Caco-2 (cell line): ENCODE measurements at regions not wholly inside any gene's neighbourhood (a gene's known extent, or its start where the extent isn't known, plus 50 kb on each side); places are given as distances from the start of the nearest gene placed in this dataset.

Source experiments
- BruUV-seq: library from RNA; stranded (reverse); fragments of 400-500 nt; replicated peaks from 2 replicates; lab custom pipeline; 2021; lab: Mats Ljungman, UMichigan
- CTCF ChIA-PET: fragments of 300-600 bp; sonication (Branson Sonifier 250); formaldehyde crosslinking; loops from one replicate; lab custom pipeline; 2022; ENCODE audit warnings: antibody characterized with exemption; lab: Charles Lee
- POLR2A ChIA-PET: fragments of 300-600 bp; sonication (Branson Sonifier 250); formaldehyde crosslinking; loops from one replicate; lab custom pipeline; 2022; ENCODE audit warnings: antibody characterized with exemption; lab: Charles Lee
- DNase-seq, 2 experiments: peaks; one replicate each; pipeline versions ENCODE4 v3.0.0 to v3.0.0-alpha.2; 2020 to 2022
- H3K27me3 ChIP-seq: replicated peaks from 2 replicates; pipeline ENCODE4 v1.6.0; 2011; ENCODE audit warnings: low read length; ENCODE audit not compliant: control insufficient read depth, insufficient read depth
- H3K36me3 ChIP-seq: 2 replicates; pipeline ENCODE4 v1.5.1; 2011; ENCODE audit warnings: low read length; ENCODE audit not compliant: control insufficient read depth, insufficient read depth
- H3K4me1 ChIP-seq: fragments of 250-450 bp; sonication (Bioruptor Pico); 2 replicates; pipeline ENCODE4 v1.5.1; 2020; ENCODE audit warnings: mild to moderate bottlenecking
- H3K4me3 ChIP-seq: 2 replicates; pipeline ENCODE4 v1.5.1; 2011; ENCODE audit warnings: low read depth, mild to moderate bottlenecking, control low read depth, low read length
- H3K9me3 ChIP-seq: fragments of 250-450 bp; sonication (Bioruptor Pico); 2 replicates; pipeline ENCODE4 v1.5.1; 2020; ENCODE audit warnings: mild to moderate bottlenecking, moderate library complexity
- H3K27ac Mint-ChIP-seq: one replicate; pipeline ENCODE4 v1.8.0; 2022; ENCODE audit warnings: mixed read lengths; ENCODE audit not compliant: unreplicated experiment
- H3K27me3 Mint-ChIP-seq: one replicate; pipeline ENCODE4 v1.8.0; 2022; ENCODE audit warnings: mixed read lengths; ENCODE audit not compliant: insufficient read depth, unreplicated experiment
- H3K36me3 Mint-ChIP-seq: one replicate; pipeline ENCODE4 v1.8.0; 2022; ENCODE audit warnings: mild to moderate bottlenecking, mixed read lengths; ENCODE audit not compliant: insufficient read depth, unreplicated experiment
- H3K4me1 Mint-ChIP-seq: one replicate; pipeline ENCODE4 v1.8.0; 2022; ENCODE audit warnings: low read depth, mixed read lengths; ENCODE audit not compliant: unreplicated experiment
- H3K4me3 Mint-ChIP-seq: one replicate; pipeline ENCODE4 v1.8.0; 2022; ENCODE audit warnings: mild to moderate bottlenecking, moderate library complexity, mixed read lengths; ENCODE audit not compliant: unreplicated experiment
- H3K9me3 Mint-ChIP-seq: one replicate; pipeline ENCODE4 v1.8.0; 2022; ENCODE audit warnings: mixed read lengths; ENCODE audit not compliant: unreplicated experiment
- intact Hi-C: fragments of 100-400 bp; cut with micrococcal nuclease; formaldehyde crosslinking; loops from one replicate; pipeline ENCODE4 v1.10.0; 2022; ENCODE audit not compliant: unreplicated experiment
- TF ChIP-seq, protein P1 (sequence below), 2 experiments: fragments of 200-600 bp in 1 of 2; IDR thresholded peaks; 1 replicate in 1 of 2; 2 replicates in 1 of 2; pipeline versions ENCODE4 v1.5.1 to v1.8.0; 2011 to 2022; ENCODE audit warnings: antibody characterized with exemption in 1 of 2, control low read depth in 1 of 2, inconsistent platforms in 1 of 2, low read depth in 1 of 2, low read length in 1 of 2, mild to moderate bottlenecking in 1 of 2, moderate library complexity in 1 of 2; ENCODE audit not compliant: insufficient read depth in 1 of 2, severe bottlenecking in 1 of 2, unreplicated experiment in 1 of 2

DNA sequence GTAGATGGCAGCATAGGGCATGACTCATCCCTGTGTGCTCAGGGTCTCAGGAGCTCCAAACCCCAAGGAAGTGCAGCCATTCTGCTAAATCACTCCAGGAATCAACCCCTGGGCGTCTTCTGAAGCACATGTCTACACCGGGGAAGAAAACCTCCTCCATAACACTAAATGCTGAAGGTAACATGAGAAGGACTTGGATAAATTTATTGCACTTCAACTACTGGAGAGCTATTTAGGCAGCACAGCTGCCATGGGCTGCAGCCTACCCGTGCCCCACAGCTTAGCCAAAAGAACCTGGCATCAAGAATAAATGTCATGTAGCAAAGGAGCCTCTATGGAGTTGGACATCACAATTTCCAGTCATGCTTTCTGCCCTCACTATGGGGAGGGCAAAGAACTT is 141.7 kb downstream of the GPCPD1 start:
- BruUV-seq = no TSS peak
- ChIA-PET CTCF (no interaction called here), POLR2A (no interaction called here)
- Mint-ChIP-seq H3K36me3 (no peaks in the 10 kb centered on the region), H3K9me3 (no peaks in the 10 kb centered on the region), H3K27ac (no peak overlapping the region), H3K27me3 (peaks cover 7% of the 10 kb centered on the region), H3K4me3 (no peak overlapping the region), H3K4me1 (no peaks in the 10 kb centered on the region)
- TF ChIP-seq, protein P1, sequence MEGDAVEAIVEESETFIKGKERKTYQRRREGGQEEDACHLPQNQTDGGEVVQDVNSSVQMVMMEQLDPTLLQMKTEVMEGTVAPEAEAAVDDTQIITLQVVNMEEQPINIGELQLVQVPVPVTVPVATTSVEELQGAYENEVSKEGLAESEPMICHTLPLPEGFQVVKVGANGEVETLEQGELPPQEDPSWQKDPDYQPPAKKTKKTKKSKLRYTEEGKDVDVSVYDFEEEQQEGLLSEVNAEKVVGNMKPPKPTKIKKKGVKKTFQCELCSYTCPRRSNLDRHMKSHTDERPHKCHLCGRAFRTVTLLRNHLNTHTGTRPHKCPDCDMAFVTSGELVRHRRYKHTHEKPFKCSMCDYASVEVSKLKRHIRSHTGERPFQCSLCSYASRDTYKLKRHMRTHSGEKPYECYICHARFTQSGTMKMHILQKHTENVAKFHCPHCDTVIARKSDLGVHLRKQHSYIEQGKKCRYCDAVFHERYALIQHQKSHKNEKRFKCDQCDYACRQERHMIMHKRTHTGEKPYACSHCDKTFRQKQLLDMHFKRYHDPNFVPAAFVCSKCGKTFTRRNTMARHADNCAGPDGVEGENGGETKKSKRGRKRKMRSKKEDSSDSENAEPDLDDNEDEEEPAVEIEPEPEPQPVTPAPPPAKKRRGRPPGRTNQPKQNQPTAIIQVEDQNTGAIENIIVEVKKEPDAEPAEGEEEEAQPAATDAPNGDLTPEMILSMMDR (IDR thresholded peaks at IDR 0.05; ENCODE audit: insufficient read depth in 1 of 2, low read depth in 1 of 2, low read length in 1 of 2, severe bottlenecking in 1 of 2, unreplicated experiment in 1 of 2) = no peak
- intact Hi-C loops = no loop called here
- Histone ChIP-seq H3K9me3 (no peaks in the 10 kb centered on the region; the same call in 1 of the 2 replicates), H3K4me3 (no peak overlapping the region), H3K36me3 (no peaks in the 10 kb centered on the region), H3K4me1 (no peaks in the 10 kb centered on the region), H3K27me3 (no peaks in the 10 kb centered on the region)
- DNase-seq = no peak

DNA sequence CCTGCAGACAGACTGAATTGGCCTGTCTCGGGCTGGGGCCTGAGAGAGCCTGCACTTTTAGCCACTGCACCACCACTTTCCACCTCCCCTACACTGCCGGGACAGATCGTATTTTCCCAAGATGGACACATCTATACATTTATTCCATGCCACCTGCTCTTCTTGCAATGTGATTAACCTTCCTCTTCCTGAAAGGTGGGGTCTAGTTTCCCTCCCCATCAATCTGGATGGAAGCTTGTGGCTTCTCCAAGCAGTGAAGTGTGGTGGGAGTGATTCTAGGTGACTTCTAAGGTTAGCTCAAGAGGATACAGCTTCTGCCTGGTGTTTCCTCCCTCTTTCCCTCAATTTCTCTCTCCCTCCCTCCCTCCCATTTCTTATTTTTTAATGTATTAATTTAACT is 143.7 kb downstream of the GPCPD1 start:
- H3K9me3 ChIP-seq = no peaks in the 10 kb centered on the region; the same call in 1 of the 2 replicates
- ChIA-PET POLR2A (no interaction called here), CTCF (no interaction called here)
- Mint-ChIP-seq H3K4me3 (no peak overlapping the region), H3K27me3 (peaks cover 8% of the 10 kb centered on the region), H3K4me1 (no peaks in the 10 kb centered on the region), H3K9me3 (no peaks in the 10 kb centered on the region), H3K36me3 (no peaks in the 10 kb centered on the region), H3K27ac (no peak overlapping the region)
- H3K27me3 ChIP-seq = no peaks in the 10 kb centered on the region
- BruUV-seq = no TSS peak
- H3K4me3 ChIP-seq = no peak overlapping the region
- H3K36me3 ChIP-seq = no peaks in the 10 kb centered on the region
- no peaks in the 10 kb centered on the region for H3K4me1 ChIP-seq
- TF ChIP-seq, protein P1 (IDR thresholded peaks at IDR 0.05; ENCODE audit: insufficient read depth in 1 of 2, low read depth in 1 of 2, low read length in 1 of 2, severe bottlenecking in 1 of 2, unreplicated experiment in 1 of 2) = no peak
- intact Hi-C loops = no loop called here
- DNase-seq = no peak

DNA sequence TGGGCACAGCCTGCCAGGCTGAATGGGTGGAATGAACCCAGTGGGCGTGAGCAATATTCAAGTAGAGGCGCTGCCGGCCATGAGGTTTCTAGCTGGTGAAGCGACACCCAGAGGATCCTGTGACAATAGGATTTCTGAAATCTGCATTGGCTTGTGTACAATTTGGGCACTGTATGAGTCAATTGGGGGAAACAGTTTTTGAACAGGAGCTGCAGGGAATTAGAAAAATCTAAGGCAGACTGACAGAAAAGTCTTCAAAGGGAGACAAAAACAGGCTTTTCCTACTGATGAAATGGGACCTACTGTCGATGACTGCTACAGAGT is 145.2 kb downstream of the GPCPD1 start:
- BruUV-seq = no TSS peak
- Histone ChIP-seq H3K27me3 (no peaks in the 10 kb centered on the region), H3K36me3 (no peaks in the 10 kb centered on the region), H3K9me3 (no peaks in the 10 kb centered on the region; the same call in 1 of the 2 replicates), H3K4me1 (no peaks in the 10 kb centered on the region), H3K4me3 (no peak overlapping the region)
- peaks cover 15% of the 10 kb centered on the region for H3K27me3 Mint-ChIP-seq
- CTCF ChIA-PET = no interaction called here
- no peak overlapping the region for H3K27ac Mint-ChIP-seq
- H3K4me1 Mint-ChIP-seq = no peaks in the 10 kb centered on the region
- POLR2A ChIA-PET = no interaction called here
- intact Hi-C loops = no loop called here
- DNase-seq = no peak
- no peaks in the 10 kb centered on the region for H3K36me3 Mint-ChIP-seq
- H3K9me3 Mint-ChIP-seq = peaks cover 10% of the 10 kb centered on the region
- no peak overlapping the region for H3K4me3 Mint-ChIP-seq
- TF ChIP-seq, protein P1 (IDR thresholded peaks at IDR 0.05; ENCODE audit: insufficient read depth in 1 of 2, low read depth in 1 of 2, low read length in 1 of 2, severe bottlenecking in 1 of 2, unreplicated experiment in 1 of 2) = no peak
